Spleen (tissue), 7 donors: ENCODE measurements at regions not wholly inside any gene's neighbourhood (a gene's known extent, or its start where the extent isn't known, plus 50 kb on each side); places are given as distances from the start of the nearest gene placed in this dataset.

ENCODE experiments used
- POLR2A ChIP-seq, 3 donors: fragments of 450-650 bp; IDR thresholded peaks; one replicate each; pipeline ENCODE4 v1.5.1; 2017; ENCODE audit warnings: antibody characterized with exemption in 3 of 3, mild to moderate bottlenecking in 1 of 3
- POLR2AphosphoS5 ChIP-seq, 3 donors: sonication (generic); formaldehyde crosslinking; IDR thresholded peaks; one replicate each; pipeline ENCODE4 v1.5.1; 2017; ENCODE audit warnings: antibody characterized with exemption in 3 of 3
- TF ChIP-seq, protein P1 (sequence below), 11 experiments: fragments of 200-600 bp in 7 of 11; fragments of 450-650 bp in 4 of 11; sonication (generic) in 4 of 11; IDR thresholded peaks in 8 of 11; conservative IDR thresholded peaks in 3 of 11; 1 replicate in 7 of 11; 2 replicates in 4 of 11; pipeline versions ENCODE4 v1.4.0 to v1.8.0; 2016 to 2021; ENCODE audit warnings: antibody characterized with exemption in 11 of 11, inconsistent platforms in 4 of 11, mild to moderate bottlenecking in 1 of 11
- donor health status: DM: no; HTN: no; CAD: no; lungs with moderate emphysema.
- donor health status: DM: no; HTN: no; CAD: no.
- donor health status: DM: no; HTN: no; CAD: no.

DNA sequence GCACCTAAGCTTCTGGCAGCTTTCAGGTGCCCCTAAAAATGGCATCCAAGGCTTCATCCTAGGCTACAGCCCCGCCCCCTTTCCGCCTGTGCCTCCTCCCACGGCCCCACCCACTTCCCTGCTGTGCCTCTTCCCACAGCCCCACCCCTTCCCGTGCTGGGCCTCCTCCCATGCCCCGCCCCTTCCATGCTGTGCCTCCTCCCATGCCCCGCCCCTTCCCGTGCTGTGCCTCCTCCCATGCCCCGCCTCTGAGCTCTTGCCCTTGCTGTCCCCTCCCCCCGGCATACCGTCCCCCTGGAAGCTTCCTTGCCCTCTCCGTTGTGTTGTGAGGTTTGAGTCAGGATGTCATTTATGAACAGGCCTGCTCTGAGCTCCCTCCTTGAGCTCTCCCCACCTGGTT, 228.5 kb upstream of the AJAP1 start:
- TF ChIP-seq POLR2A (IDR thresholded peaks at IDR 0.05), result no peak
- no peak for TF ChIP-seq POLR2AphosphoS5 (IDR thresholded peaks at IDR 0.05)
- TF ChIP-seq, protein P1, sequence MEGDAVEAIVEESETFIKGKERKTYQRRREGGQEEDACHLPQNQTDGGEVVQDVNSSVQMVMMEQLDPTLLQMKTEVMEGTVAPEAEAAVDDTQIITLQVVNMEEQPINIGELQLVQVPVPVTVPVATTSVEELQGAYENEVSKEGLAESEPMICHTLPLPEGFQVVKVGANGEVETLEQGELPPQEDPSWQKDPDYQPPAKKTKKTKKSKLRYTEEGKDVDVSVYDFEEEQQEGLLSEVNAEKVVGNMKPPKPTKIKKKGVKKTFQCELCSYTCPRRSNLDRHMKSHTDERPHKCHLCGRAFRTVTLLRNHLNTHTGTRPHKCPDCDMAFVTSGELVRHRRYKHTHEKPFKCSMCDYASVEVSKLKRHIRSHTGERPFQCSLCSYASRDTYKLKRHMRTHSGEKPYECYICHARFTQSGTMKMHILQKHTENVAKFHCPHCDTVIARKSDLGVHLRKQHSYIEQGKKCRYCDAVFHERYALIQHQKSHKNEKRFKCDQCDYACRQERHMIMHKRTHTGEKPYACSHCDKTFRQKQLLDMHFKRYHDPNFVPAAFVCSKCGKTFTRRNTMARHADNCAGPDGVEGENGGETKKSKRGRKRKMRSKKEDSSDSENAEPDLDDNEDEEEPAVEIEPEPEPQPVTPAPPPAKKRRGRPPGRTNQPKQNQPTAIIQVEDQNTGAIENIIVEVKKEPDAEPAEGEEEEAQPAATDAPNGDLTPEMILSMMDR (IDR thresholded peaks at IDR 0.05 in 8 of 11, conservative IDR thresholded peaks at IDR 0.05 in 3 of 11), result no peak
